ENCODE measurements at regions not wholly inside any gene's neighbourhood (a gene's known extent, or its start where the extent isn't known, plus 50 kb on each side); places are given as distances from the start of the nearest gene placed in this dataset.

DNA sequence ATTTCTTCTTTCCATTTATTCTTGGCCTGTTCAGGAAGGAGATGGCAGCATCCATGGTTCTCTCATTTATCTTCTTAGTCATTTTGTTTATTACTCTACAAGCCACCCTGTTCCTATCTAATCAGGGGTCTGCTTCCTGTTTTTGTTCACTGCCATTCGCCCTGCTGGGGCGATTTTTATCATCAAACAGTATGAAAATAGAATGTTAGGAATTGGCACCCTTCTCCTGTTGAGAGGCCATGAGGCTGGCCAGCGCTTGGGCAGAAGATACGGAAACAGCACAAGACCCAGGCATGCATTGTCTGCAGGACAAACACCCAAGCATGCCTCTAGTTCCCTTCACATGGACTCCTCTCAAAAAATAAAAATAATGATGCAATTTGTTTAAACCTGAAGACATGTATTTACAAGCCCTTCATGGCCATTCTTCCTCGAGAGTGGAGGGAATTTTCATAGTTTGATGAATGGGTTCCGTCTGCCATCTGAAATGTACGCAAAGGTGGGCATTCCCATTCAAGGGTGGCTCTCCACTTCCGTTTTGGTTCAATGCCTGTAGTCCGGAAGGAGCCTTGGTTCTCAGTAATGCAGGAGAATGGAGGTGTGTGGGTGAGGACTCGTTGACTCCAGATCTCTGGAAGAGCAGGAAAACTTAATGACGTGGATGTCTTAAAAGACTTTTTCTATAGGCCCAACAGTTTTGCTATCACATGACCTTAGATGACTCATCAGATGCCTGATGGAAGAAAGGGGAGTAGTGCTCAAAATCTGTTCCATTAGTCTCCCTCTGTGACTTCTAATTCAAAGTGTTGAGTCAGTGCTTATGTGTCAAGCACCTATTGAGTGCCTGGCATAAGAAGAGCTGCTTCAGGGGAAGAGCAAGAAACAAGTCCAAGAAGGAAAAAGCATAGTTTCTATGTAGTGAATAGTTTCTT, 252.4 kb upstream of the TBX3 start (continued):
- TF ChIP-seq FOXJ2 (tag; IDR thresholded peaks at IDR 0.05) (no peak), ZNF174 (CRISPR knock-in tag; IDR thresholded peaks at IDR 0.05) (no peak), ZC3H11A (IDR thresholded peaks at IDR 0.05; ENCODE audit: low read depth, low read length) (no peak), NCOA2 (IDR thresholded peaks at IDR 0.05; ENCODE audit: partially characterized antibody in 2 of 2) (no peak), SLC30A9 (CRISPR knock-in tag; IDR thresholded peaks at IDR 0.05) (no peak), FOXK1 (CRISPR knock-in tag; IDR thresholded peaks at IDR 0.05; ENCODE audit: borderline replicate concordance) (no peak), ZNF384 (IDR thresholded peaks at IDR 0.05; ENCODE audit: low read depth, low read length) (no peak), CEBPG (CRISPR knock-in tag; IDR thresholded peaks at IDR 0.05) (no peak), CEBPG (tag; conservative IDR thresholded peaks at IDR 0.05 in 1 of 2, IDR thresholded peaks at IDR 0.05 in 1 of 2) (peak; percentile 46 to 67; a peak in 3 of 4 replicates), DACH1 (IDR thresholded peaks at IDR 0.05; ENCODE audit: partially characterized antibody) (no peak), CTBP1 (IDR thresholded peaks at IDR 0.05; ENCODE audit: borderline replicate concordance) (no peak), DDX20 (tag; IDR thresholded peaks at IDR 0.05; ENCODE audit: low read depth) (no peak), MAZ (CRISPR knock-in tag; conservative IDR thresholded peaks at IDR 0.05 in 1 of 2, IDR thresholded peaks at IDR 0.05 in 1 of 2) (no peak; a peak in 1 of 4 replicates), SP2 (IDR thresholded peaks at IDR 0.05; ENCODE audit: extremely low read depth, low read depth, low read length, poor library complexity, severe bottlenecking) (no peak), KLF13 (tag; IDR thresholded peaks at IDR 0.05; ENCODE audit: borderline replicate concordance, low read depth) (no peak)
- TF ChIP-seq, protein P1, sequence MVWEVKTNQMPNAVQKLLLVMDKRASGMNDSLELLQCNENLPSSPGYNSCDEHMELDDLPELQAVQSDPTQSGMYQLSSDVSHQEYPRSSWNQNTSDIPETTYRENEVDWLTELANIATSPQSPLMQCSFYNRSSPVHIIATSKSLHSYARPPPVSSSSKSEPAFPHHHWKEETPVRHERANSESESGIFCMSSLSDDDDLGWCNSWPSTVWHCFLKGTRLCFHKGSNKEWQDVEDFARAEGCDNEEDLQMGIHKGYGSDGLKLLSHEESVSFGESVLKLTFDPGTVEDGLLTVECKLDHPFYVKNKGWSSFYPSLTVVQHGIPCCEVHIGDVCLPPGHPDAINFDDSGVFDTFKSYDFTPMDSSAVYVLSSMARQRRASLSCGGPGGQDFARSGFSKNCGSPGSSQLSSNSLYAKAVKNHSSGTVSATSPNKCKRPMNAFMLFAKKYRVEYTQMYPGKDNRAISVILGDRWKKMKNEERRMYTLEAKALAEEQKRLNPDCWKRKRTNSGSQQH (CRISPR knock-in tag; IDR thresholded peaks at IDR 0.05): no peak
- TF ChIP-seq, protein P2, sequence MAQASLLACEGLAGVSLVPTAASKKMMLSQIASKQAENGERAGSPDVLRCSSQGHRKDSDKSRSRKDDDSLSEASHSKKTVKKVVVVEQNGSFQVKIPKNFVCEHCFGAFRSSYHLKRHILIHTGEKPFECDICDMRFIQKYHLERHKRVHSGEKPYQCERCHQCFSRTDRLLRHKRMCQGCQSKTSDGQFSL (CRISPR knock-in tag; IDR thresholded peaks at IDR 0.05): no peak
- TF ChIP-seq, protein P2 (tag; IDR thresholded peaks at IDR 0.05): no peak
- TF ChIP-seq, protein P3, sequence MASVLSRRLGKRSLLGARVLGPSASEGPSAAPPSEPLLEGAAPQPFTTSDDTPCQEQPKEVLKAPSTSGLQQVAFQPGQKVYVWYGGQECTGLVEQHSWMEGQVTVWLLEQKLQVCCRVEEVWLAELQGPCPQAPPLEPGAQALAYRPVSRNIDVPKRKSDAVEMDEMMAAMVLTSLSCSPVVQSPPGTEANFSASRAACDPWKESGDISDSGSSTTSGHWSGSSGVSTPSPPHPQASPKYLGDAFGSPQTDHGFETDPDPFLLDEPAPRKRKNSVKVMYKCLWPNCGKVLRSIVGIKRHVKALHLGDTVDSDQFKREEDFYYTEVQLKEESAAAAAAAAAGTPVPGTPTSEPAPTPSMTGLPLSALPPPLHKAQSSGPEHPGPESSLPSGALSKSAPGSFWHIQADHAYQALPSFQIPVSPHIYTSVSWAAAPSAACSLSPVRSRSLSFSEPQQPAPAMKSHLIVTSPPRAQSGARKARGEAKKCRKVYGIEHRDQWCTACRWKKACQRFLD (CRISPR knock-in tag; IDR thresholded peaks at IDR 0.05): peak; percentile 60; the same call in 1 of the 2 replicates

Data from K562 (cell line).